Right ventricle myocardium inferior (tissue), 1 donor: ENCODE measurements at regions not wholly inside any gene's neighbourhood (a gene's known extent, or its start where the extent isn't known, plus 50 kb on each side); places are given as distances from the start of the nearest gene placed in this dataset.

ENCODE experiments used
- ATAC-seq: fragments of 200-7000 bp; cut with Tn5 transposase; one replicate; pipeline ENCODE4 v1.9.1; 2020; ENCODE audit warnings: mild to moderate bottlenecking, moderate library complexity
- DNase-seq: peaks from one replicate; pipeline ENCODE4 v3.0.0; 2021; ENCODE audit errors: missing footprints
- intact Hi-C: fragments of 100-400 bp; cut with DNase I; formaldehyde crosslinking; loops from one replicate; pipeline ENCODE4 v1.11.0; 2022
- donor health status: DM: no; HTN: yes; CAD: no; lungs with severe emphysema.

DNA sequence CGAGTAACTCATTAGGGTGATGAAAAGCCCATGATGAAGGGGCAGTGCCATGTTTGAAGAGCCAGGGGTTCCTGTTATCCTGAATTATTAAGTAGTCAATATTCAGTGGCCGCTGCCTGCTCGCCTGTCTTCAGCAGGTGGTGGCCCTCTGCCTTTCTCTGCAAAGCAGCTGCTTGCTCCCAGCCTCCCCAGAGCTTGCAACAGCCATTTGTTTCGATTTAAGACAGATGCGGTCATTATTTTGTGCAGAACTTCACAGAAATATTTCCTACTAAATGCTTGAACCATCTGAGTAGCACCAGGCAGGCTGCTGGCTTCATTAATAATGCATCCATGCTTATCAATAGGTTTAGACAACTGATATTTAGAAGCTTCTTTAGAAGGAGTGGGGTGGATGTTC is 104.3 kb upstream of the TTC29 start:
- intact Hi-C loops = no loop called here
- DNase-seq (no peak), ATAC-seq (no peak)

DNA sequence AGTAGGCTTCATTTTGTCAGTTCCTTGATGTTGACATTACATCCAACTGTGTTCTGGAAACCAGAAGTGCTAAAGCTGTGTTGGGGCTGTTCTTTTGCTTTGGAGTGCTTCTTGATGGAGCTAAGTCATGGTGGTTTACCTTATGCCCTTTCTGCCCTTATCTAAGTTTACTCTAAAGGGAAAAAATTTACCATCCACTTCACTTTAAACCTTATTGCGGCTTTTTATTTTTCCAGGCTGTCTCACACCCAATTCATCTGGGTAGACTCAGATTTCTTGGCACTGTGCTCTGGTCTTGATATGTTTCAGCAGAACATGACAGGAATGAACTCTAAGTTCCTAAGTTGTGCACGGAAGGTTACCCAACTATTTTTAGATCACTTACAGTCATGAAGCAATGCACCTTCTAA is 104.7 kb upstream of the TTC29 start:
- intact Hi-C loops = no loop called here
- DNase-seq = no peak
- peak; percentile 39 for ATAC-seq

DNA sequence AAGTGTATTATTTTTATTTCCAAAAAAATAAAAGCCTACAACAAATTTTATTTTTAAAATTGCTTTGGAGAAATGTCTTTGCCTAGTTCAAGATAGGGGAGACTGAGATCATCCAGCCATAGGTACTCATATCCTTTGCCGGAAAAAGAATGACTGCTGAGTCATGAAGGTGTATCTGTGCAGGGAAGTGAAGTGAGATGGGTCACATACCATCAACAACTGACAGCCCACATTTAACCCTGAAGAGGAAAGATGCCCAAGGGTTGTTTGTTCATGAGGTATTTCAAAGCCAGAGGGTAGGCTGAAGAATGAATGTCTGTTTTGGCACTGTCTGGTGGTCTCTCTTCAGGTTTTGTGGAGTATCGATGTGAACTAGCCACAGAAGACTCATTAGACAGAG is 106.7 kb upstream of the TTC29 start:
- intact Hi-C loops = no loop called here
- DNase-seq (no peak), ATAC-seq (no peak)

DNA sequence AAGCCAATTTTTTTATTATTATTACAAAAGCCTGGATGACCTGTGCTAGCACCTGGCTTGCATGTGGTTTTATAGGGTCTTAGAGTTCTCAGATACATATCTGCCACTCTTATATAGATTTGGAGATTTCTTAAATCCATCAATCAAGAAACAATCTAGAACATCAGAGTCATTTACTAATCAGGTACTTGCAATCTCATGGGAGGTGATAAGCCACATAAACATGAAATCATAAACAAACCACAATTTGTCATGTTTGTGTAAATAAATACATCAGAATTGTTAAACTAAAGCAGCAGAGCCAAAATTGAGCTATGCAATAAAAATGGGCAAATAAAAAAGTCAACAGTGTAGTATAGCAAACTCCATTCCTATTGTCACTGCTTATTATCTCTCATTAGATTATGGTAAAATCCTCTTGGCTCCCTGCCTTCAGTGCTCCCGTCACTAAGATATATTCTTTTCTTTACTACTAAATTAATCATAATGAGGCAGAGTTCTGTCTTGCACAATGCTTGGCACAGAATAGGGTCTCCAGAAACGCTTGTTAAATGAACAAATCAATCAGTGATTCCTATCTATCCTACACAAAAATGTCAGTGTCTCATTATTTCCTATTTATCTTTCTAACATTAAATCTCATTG is 108.7 kb upstream of the TTC29 start:
- ATAC-seq (no peak), DNase-seq (no peak)
- intact Hi-C loops = no loop called here

DNA sequence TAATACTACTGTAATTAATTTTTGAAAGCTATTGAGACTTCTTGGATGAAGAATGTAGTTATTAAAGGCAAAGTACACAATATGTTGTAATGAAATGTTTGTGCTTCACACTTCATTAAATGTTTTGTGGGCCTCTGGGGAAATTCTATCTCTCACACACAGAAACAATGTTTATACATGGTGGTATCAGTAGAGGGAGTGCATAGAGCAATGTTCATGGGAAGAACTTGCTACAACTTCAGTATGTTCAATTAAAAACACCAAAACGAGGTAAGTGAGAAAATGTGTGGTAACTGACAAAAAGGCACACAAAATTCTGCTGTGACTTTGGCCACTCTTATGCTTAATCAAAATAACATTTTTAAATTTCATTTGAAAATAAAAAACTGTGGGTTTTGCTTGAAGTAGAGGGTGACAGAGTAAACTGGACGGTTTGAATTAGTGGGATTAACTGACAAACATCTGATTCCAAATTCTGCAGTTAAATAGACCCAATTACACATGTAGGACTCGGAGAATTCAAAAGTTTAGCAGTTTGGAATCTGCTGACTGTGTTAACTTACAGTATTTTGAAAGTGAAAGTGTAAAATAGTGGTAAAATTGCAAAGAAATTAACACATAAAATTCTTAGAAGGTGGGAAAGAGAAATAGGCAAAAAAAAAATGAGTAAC is 111.4 kb upstream of the TTC29 start:
- DNase-seq = no peak
- intact Hi-C loops = no loop called here
- no peak for ATAC-seq

DNA sequence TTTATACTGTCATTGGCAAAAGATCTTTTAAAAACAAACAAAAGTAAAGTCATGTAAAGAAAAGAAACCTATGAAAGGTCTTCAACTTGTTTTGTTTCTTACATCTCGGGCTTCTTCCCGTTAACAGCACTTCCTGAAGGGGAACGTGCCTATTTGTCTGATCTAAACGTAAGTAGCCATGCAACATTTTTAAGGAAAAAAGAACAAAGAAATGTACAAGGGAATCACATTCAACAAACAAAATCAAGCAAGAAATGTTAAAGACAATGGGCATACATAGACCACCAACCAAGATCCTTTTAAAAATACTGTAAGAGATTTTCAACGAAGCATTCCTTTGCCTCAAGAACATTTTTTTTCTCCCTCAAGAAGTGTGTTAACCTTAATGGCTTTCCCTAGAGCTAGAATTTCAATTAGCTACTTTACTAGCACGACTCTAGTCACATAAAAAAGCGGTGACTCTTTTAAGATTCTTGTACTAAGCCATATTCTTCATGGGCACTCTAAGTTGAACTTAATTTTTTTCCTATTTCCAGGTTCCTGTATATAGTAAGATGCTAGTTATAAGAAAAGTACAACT is 112.0 kb upstream of the TTC29 start:
- no peak for DNase-seq

DNA sequence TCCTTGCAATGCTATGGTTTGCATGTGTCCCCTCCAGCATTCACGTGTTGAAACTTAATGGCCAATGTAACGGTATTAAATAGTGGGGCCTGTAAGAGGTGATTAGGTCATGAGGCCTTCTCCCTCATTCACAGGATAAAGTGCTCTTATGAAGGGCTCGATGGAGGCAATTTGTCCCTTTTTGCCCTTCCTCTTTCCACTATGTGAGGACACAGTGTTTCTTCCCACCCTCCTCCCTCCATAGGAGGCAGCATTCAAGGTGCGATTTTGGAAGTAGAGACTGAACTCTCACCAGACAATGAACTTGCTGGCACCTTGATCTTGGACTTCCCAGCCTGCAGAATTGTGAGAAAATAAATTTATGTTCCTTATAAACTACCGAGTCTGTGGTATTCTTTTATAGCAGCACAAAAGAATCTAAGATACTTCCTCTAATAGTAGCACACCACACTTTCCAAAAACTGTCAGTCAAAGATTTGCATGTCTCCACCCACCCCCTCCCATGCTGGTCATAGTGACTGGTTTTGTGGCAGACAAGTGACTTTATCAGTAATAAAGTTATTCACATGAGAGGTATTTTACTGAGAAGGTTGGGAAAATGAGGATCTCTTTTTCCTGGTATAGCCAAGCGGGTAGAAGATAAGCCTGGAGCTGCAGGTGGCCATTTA is 113.5 kb upstream of the TTC29 start:
- DNase-seq (no peak), ATAC-seq (no peak)
- intact Hi-C loops = no loop called here

More for the DNA sequence above, 112.0 kb upstream of the TTC29 start:
- intact Hi-C loops = no loop called here
- ATAC-seq = no peak

DNA sequence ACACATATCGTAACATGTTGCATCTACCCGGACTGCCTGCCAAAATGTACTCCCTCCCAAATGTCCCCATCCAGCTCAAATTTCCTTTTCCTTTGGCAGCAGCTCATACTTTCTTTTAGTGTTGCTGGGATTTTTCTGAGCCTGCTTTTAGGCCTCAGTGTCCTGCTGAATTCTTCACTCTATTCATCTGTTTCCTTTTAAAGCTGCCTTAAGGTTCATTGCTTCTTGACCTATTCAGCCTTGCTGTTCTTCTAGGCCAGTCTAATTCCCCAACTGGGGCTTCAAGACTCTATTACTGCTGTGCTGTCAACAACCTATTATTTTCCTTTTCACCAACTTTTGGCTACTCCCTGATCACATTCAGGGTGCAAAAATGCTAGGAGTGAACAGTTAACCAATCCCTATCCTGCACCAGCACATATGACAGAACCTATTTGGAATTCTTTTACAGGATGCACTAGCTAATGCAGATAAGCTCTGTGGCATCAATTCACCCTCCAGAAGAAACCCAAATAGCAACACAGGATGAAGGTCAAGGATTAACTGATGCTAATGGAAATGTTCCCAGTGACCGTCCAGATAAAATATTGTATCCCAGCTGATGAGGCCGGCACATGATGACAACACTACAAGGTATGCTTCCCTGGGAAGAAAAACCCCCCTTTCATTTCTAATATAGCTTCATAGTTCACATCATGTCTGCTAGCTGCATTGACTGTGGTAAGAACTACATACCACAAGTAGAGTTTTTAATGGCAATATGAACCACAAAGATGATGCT is 114.7 kb upstream of the TTC29 start:
- ATAC-seq (peak; percentile 70), DNase-seq (no peak)
- intact Hi-C loops = no loop called here

DNA sequence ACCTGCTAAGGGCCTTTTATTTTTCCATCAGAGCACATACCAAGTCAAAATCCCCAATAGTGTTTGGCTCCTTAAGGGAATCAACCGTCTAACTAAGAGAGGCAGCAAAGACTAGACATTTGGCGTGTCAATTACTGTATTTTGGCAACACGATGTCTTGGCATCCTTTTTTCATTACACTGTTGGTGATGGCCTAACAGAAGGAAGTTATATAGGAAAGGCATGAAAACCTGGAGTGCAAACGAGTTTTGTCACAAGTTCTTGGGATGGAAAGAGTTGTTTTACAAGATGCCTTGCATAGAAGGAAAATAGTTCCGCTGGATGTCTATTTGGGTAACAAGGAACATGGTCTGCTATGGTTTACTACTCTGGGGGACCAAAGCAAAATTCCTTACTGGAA is 119.2 kb upstream of the TTC29 start:
- ATAC-seq (no peak), DNase-seq (no peak)
- intact Hi-C loops = no loop called here

DNA sequence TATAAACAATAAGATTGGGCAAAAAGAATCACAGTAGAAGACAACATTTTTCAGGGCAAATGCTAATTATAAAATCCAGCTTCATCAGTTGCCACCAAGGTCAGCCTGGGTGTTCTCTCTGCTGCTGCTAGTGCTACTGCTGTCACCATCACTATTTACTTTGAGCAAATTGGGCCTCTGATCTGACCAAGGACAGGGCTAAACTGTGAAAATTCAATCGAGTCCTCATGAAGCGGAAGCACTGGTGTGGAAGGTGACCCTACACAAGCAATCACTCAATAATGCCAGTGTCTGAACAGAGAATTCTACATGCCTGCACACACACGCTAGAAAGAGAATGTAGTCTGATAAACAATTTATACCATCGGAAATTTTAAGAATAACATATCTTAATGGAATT is 122.9 kb upstream of the TTC29 start:
- ATAC-seq = no peak
- no peak for DNase-seq
- intact Hi-C loops = no loop called here

DNA sequence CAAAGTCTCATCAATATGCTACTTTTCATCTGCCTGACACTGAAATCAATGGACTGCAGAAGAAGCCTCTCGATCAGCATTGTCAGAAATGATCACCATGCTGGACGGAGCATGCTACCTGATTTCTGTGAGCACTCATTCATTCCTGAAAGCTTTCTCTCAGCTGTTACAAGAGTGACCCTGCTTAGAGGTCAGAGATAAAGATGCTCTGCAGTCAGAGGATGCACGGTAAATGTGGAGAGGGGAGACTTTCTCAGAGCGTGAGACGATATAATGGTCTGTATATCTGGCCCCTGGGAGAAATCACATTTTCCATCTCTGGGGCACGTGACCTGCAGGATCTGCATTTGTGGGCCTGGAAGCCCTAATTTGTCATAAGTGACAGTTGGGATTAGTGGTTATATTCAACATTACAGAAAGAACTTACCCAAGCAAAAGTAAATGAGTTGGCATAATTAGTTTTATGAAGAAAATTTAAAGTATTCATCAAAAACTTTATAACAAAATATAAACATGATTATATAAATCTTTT is 125.6 kb upstream of the TTC29 start:
- ATAC-seq (no peak), DNase-seq (no peak)

DNA sequence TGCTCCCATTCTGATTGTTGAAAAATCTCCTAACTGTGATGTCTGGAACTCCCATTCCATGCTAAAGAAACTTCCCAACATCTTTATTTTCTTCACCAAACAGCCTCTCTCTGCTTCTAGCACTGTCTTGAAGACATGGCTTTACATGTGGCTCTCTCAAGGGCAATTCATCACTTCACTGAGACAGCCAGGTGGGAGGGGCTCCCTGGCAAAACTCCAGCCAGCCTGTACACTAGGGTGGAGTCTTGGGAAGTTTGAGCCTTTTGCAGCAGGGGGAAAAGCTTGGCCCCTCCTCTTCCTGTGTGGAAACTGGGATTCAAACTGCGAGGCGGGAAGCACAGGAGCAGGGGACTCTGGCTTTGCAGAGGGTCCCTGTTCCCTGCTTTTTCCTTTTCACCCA is 130.5 kb upstream of the TTC29 start:
- intact Hi-C loops = loop anchor here (5.0 kb wide), 1 partner anchor 39 kb away; no protein-coding TSS in a partner anchor
- no peak for ATAC-seq
- DNase-seq = peak; percentile 61

More for the DNA sequence above, 125.6 kb upstream of the TTC29 start:
- intact Hi-C loops = no loop called here

DNA sequence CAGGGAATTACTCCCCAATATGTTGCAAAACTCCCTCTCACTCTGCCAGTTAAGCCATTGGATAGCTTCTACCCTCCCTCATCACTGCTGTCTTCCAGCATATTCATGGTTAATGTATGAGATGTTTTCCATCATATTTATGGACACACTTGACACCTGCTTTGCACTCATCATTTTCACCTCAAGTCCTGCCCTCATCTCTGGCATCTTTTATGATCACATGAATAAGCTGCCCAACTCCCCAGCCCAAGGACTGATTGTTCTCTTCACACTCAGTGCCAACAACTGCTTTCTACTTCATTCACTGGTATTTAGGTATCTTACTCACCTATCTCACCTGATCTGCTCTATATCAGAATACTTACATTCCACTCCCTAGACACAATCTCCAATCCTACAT is 131.1 kb upstream of the TTC29 start:
- intact Hi-C loops = loop anchor here (5.0 kb wide), 1 partner anchor 39 kb away; no protein-coding TSS in a partner anchor
- ATAC-seq (no peak), DNase-seq (no peak)

DNA sequence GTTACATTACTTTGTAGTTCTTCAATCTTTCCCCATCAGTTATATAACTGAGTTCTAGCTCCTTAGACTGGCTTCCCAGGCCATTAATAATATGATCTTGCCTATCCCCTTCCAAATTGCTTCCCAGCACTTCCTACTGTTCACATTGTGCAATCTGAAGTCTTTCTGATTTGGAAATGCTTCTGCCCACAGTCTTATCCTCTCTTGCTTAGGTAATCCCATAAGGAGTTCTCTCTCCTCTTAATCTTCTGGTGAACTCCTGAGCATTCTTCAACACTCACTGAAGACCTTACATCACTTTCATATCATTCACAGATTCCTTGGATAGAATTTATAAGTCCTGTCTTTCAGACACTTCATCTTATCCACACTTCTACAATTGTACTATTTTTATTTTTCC is 132.7 kb upstream of the TTC29 start:
- no peak for ATAC-seq
- intact Hi-C loops = loop anchor here (5.0 kb wide), 1 partner anchor 41 kb away; no protein-coding TSS in a partner anchor
- DNase-seq = no peak

DNA sequence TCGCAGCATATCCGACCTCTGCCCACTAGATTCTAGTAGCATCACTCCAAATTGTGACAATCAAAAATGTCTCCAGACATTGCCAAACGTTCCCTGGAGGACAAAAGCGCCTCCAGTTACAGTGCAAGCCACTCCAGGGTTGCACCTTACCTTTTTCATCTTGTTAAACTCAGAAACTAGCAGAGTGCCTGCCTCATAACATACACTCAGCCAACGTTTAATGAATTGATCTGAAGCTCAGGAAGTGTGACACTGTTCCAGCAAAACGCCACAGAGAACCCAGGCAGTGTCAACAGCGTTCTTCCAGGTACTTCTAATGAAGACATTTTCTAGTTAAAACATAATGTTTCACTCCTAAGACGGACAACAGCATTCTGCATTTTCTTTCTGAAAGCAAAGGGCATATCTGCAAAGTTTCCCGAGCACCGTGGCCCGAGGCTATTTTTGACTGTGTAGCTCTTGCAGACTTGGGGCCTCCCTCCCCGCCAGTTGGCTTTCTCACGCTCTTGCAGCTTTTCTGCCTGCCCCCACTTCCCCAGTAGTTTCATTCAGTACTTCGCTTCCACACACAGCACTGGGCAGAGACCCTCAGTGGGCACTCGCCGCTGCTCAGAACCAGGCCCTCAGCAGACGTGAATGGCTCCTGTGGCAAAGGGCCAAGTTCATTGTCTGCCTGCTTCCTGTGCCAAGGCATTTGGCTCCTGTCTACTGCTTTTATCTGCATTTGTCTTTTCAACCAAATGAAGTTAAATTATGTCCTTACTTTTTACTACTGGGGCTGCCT is 133.4 kb upstream of the TTC29 start:
- DNase-seq (peak; percentile 50), ATAC-seq (peak; percentile 55)
- intact Hi-C loops = loop anchor here (5.0 kb wide), 1 partner anchor 42 kb away; no protein-coding TSS in a partner anchor

DNA sequence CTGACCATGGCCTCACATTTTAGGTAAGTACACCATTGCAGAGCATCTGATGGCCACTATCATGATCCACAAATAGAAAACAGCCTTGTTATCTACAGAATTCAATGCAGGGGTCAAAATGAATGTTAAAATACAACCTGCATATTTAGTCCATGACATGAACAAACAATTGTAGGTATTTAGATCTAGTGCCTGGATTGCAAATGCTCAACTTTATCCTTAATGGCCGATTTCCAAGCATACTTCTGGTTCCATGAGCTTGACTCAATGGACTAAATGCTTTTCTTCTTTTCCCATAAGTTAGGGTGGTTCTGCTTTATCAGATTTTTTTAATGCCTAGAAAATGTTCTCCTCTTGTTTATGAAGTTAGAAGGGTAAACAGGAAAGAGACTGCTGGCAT is 139.2 kb upstream of the TTC29 start:
- ATAC-seq (no peak), DNase-seq (no peak)
- intact Hi-C loops = no loop called here

DNA sequence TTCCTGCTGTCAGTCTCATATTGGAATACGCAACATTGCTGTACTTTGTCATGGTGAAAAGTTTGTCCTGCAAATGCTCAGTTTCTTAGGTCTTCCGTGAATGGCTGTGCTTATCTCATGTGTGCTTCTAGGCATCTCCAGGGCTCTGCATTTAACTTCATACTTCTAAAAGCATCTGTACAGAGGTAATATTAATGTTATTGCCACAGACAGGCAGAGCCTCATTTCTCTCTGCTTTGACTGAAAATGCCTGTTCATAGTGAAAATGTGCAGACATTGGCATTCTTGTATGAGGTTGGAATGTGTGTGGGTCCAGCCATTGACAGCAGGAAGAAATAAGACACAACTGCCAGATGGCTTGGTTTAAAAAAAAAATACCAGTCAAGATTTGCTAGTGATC is 140.1 kb upstream of the TTC29 start:
- no peak for ATAC-seq
- intact Hi-C loops = no loop called here
- DNase-seq = no peak

DNA sequence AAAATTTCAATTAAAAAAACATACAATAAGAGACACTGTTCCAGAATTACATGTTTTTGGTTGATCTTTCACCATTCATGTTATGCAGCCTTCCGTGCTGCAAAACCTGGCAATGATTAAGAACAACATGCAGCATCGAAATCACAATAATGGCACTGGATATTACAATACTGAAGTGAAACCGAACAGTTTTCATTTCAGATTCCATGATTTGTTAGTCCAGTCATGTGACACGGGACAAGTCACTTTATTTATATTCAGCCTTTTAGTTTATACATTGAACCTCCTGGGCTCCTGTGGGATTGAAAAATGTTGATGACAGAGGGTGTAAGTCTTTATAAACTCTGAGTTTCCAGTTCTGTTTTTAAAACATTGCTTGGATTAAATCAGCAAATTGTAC is 142.5 kb upstream of the TTC29 start:
- intact Hi-C loops = no loop called here

More for the DNA sequence above, 142.5 kb upstream of the TTC29 start:
- ATAC-seq (no peak), DNase-seq (no peak)
